BJ (cell line): ENCODE measurements at regions not wholly inside any gene's neighbourhood (a gene's known extent, or its start where the extent isn't known, plus 50 kb on each side); places are given as distances from the start of the nearest gene placed in this dataset.
"Not testable (repeated sequence)": the region's sequence is repeated elsewhere in the genome, so short reads cannot be mapped to it uniquely, and the experiment has no call there.

ENCODE experiments used
- CTCF ChIA-PET: fragments of 350-600 bp; formaldehyde crosslinking; extraction: SDS; loops from one replicate; lab custom pipeline; 2021; ENCODE audit warnings: antibody characterized with exemption, inconsistent platforms; lab: Yijun Ruan, JAX
- POLR2A ChIA-PET: fragments of 300-600 bp; sonication (Branson Sonifier 250); formaldehyde crosslinking; extraction: SDS; loops from one replicate; lab custom pipeline; 2021; ENCODE audit warnings: antibody characterized with exemption; lab: Charles Lee
- DNase-seq: peaks from one replicate; pipeline ENCODE4 v3.0.0-alpha.2; 2011; ENCODE audit warnings: low read depth
- H3K27me3 ChIP-seq: 2 replicates; pipeline ENCODE4 v1.6.0; 2011; ENCODE audit warnings: low read length; ENCODE audit not compliant: control insufficient read depth, insufficient read depth
- H3K36me3 ChIP-seq: 2 replicates; pipeline ENCODE4 v1.5.1; 2011; ENCODE audit warnings: low read length; ENCODE audit not compliant: control insufficient read depth, insufficient read depth
- H3K4me3 ChIP-seq: 2 replicates; pipeline ENCODE4 v1.5.1; 2011; ENCODE audit warnings: low read depth, mild to moderate bottlenecking, control low read depth, low read length

GRCh38 chr2:87441375-87441774, 306.5 kb upstream of the PLGLB2 start:
- H3K27me3 ChIP-seq, POLR2A ChIA-PET, H3K4me3 ChIP-seq, H3K36me3 ChIP-seq, DNase-seq, CTCF ChIA-PET: not testable (repeated sequence)

DNA sequence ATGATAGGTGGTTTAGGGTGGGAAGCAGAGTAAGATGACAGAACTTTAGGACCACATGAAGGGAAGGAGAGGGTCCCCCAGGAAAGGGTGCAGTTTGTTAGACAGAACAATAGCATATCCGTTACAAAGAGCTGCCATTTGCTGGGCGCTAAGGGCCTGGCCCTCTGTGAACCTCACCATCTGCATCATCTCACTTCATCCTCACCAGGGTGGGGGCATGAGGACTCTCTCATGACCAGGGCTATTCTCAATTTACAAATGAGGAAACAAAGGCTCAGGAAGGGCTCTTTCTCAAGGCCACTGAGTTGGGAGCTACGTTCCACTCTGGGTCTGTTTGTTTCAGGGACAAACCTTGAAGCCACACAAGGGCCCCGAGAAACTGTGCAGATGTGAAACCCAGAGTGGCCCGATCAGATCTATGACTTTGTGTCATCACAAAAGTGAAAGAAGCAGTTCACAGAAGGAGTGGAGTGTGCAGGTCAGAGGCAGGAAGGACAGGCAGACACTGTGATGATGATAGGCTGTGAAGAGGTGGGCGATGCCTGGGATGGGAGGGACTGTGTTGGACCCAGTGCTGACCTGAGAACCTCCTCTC, 304.8 kb upstream of the PLGLB2 start:
- CTCF ChIA-PET, H3K27me3 ChIP-seq, DNase-seq, H3K4me3 ChIP-seq, POLR2A ChIA-PET, H3K36me3 ChIP-seq: not testable (repeated sequence)

- H3K4me3 ChIP-seq, H3K27me3 ChIP-seq, POLR2A ChIA-PET, CTCF ChIA-PET, H3K36me3 ChIP-seq, DNase-seq: not testable (repeated sequence)
These were observed 302.9 kb upstream of the PLGLB2 start for GRCh38 chr2:87444951-87445350.

- H3K27me3 ChIP-seq, DNase-seq, H3K36me3 ChIP-seq, CTCF ChIA-PET, POLR2A ChIA-PET, H3K4me3 ChIP-seq: not testable (repeated sequence)
These were observed 302.1 kb upstream of the PLGLB2 start for GRCh38 chr2:87445613-87446312.

DNA sequence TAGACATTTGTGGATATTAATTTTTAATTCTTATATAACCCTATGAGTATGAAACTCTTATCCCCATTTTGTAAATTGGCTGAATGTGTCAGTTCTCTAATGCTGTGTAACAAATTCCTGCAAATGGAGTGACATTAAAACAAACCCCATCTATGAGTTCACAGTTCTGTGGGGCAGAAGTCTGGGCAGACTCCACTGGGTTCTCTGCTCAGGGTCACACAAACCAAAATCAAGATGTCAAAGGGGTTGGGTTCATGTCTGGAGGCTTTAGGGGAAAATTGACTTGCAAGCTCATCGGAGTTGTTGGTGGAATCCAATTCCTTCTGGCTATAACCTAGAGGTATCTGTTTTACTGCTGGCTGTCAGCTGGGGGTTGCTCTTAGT, 301.6 kb upstream of the PLGLB2 start:
- H3K36me3 ChIP-seq, CTCF ChIA-PET, POLR2A ChIA-PET, H3K4me3 ChIP-seq, H3K27me3 ChIP-seq, DNase-seq: not testable (repeated sequence)

DNA sequence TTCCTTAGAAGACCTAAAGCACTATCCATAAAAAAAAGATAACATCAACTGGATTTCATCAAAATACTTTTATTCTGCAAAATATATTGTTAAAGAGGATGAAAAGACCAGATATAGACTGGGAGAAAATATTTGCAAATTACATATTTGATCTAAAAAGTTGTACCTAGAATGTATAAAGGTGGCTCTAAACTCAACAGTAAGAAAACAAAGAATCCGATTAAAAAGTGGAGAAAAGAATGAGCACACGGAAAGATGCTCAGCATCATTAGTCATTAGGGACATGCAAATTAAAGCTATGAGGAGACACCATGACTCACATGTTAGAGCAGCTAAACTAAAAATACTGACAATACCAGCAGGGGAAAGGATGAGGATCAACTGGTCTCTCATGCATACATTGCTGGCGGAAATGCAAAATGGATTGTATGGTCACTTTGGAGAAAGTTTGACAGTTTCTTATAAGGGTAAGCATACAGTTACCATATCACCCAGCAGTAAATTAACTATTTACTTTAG, 298.4 kb upstream of the PLGLB2 start:
- CTCF ChIA-PET, H3K4me3 ChIP-seq, H3K36me3 ChIP-seq, H3K27me3 ChIP-seq, POLR2A ChIA-PET: not testable (repeated sequence)
- peak; percentile 6 for DNase-seq

- H3K4me3 ChIP-seq, CTCF ChIA-PET: not testable (repeated sequence)
These were observed 295.7 kb upstream of the PLGLB2 start for GRCh38 chr2:87452193-87452592.

GRCh38 chr2:87452861-87453260, 295.0 kb upstream of the PLGLB2 start:
- POLR2A ChIA-PET, H3K27me3 ChIP-seq, H3K4me3 ChIP-seq, H3K36me3 ChIP-seq, CTCF ChIA-PET: not testable (repeated sequence)
- peak; percentile 42 for DNase-seq

More at GRCh38 chr2:87452193-87452592, 295.7 kb upstream of the PLGLB2 start:
- POLR2A ChIA-PET, H3K27me3 ChIP-seq, DNase-seq, H3K36me3 ChIP-seq: not testable (repeated sequence)

GRCh38 chr2:87453965-87454364, 293.9 kb upstream of the PLGLB2 start:
- CTCF ChIA-PET, H3K27me3 ChIP-seq, H3K36me3 ChIP-seq, POLR2A ChIA-PET, H3K4me3 ChIP-seq: not testable (repeated sequence)
- DNase-seq, result peak; percentile 69

DNA sequence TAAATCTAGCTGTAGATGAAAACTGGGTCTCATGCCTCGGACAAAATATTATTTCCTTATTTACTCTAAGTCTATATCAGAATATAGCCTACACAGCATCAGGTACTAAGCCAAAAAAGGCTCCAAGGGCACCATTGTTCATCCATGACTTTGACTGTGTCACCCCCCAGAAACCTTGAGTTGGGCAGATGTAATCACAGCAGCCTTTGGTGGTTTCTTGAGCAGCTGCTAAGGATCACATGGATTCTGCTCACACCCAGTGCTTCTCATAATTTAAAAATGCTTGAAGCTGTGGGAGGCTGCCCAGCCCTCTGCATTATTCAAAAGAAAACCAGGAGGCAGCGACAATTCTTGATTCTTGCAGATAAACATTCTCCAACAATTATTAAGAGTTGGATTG, 293.5 kb upstream of the PLGLB2 start:
- DNase-seq, result peak; percentile 26
- CTCF ChIA-PET, H3K4me3 ChIP-seq, H3K36me3 ChIP-seq, POLR2A ChIA-PET, H3K27me3 ChIP-seq: not testable (repeated sequence)

DNA sequence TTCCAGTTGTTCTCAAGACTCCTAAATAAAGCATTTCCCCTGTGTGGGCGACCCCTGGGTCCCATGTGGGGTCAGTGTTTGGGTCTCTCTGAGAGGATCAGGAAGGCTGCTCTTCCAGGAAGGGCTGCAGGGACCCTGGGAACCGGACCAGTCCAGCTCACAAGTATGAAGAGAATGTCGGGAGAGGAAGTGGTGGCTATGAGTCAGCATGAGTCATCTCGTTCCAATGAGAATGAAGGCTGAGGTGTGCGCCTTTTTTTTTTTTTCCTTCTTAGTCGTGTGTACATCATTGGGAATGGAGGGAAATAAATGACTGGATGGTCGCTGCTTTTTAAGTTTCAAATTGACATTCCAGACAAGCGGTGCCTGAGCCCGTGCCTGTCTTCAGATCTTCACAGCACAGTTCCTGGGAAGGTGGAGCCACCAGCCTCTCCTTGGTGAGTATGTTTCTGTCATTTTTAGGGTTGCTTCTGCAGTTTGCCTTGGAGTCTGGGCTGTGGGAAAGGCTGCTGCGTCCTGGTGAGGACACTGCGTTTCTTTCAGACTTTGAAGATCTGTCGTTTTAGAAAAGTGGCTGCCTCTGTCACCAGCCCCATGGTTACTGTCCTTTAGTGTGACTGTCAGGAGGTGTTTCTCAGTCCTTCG, 292.6 kb upstream of the PLGLB2 start:
- CTCF ChIA-PET, result not testable (repeated sequence)

DNA sequence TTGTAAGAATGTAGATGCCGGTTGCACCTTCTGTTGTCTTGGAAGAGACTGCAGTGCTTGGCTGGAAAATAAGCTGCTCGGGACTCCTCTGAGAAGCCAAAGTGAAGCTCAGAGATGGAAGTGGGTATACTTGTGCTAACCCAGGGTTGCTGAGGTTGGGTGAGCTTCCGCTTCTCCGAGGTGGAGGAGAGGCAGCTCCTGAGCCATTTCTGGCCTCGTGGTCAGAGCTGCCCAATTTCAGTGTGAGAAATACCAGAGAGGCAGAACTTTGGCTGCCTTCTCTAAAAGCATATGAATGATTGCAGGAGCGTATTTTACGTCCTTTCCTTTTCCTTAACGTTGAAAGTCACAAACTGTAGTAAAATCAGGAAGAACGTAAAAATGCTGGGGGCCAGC, 292.0 kb upstream of the PLGLB2 start:
- H3K36me3 ChIP-seq, DNase-seq, H3K27me3 ChIP-seq, CTCF ChIA-PET, POLR2A ChIA-PET: not testable (repeated sequence)
- H3K4me3 ChIP-seq, result peak overlapping the region; percentile 47

More for the DNA sequence above, 292.6 kb upstream of the PLGLB2 start:
- peak overlapping the region; percentile 47 for H3K4me3 ChIP-seq
- H3K27me3 ChIP-seq, POLR2A ChIA-PET, H3K36me3 ChIP-seq, DNase-seq: not testable (repeated sequence)
